ENCODE measurements at regions not wholly inside any gene's neighbourhood (a gene's known extent, or its start where the extent isn't known, plus 50 kb on each side); places are given as distances from the start of the nearest gene placed in this dataset.

- intact Hi-C loops (cut with micrococcal nuclease; ENCODE audit: unreplicated experiment): no loop called here
- Histone ChIP-seq H3F3A (ENCODE audit: insufficient read depth, low read depth) (no peaks in the 10 kb centered on the region), H3K36me3 (ENCODE audit: low read depth) (no peaks in the 10 kb centered on the region), H3K9me3 (ENCODE audit: insufficient read depth, low read depth) (peaks cover 8% of the 10 kb centered on the region), H3K27ac (no peak overlapping the region), H3K27me3 (ENCODE audit: insufficient read depth, low read depth) (no peaks in the 10 kb centered on the region), H4K20me1 (ENCODE audit: insufficient read depth) (no peaks in the 10 kb centered on the region), H3K4me3 (no peak overlapping the region), H3K79me2 (ENCODE audit: low read depth) (no peaks in the 10 kb centered on the region), H2AFZ (no peak overlapping the region), H3K9me2 (ENCODE audit: insufficient read depth) (no peaks in the 10 kb centered on the region), H3K4me2 (no peak overlapping the region), H3K4me1 (replicated peaks; ENCODE audit: insufficient read depth) (no peaks in the 10 kb centered on the region)
- no TSS peak for BruUV-seq (replicated peaks)
- CTCF ChIA-PET: no interaction called here
- no peak for DNase-seq
- POLR2A ChIA-PET (ENCODE audit: unreplicated experiment): no interaction called here
- no peak for TF ChIP-seq CTCF (conservative IDR thresholded peaks at IDR 0.05)
- no peak for TF ChIP-seq EZH2 (IDR thresholded peaks at IDR 0.05; ENCODE audit: low read depth)
These were observed 106.6 kb upstream of the ANKRD55 start for GRCh38 chr5:56339732-56340131.

GRCh38 chr5:56337715-56338319 is 104.7 kb upstream of the ANKRD55 start:
- no peak for TF ChIP-seq CTCF (conservative IDR thresholded peaks at IDR 0.05)
- no peaks in the 10 kb centered on the region for H4K20me1 ChIP-seq (ENCODE audit: insufficient read depth)
- no peak overlapping the region for H3K4me2 ChIP-seq
- no peak for DNase-seq
- H3K4me1 ChIP-seq (replicated peaks; ENCODE audit: insufficient read depth): no peaks in the 10 kb centered on the region
- ChIA-PET CTCF (no interaction called here), POLR2A (ENCODE audit: unreplicated experiment) (no interaction called here)
- H2AFZ ChIP-seq: 0 out of 2 replicates have a peak overlapping the region, but pooled peaks have one; percentile 19
- no peaks in the 10 kb centered on the region for H3F3A ChIP-seq (ENCODE audit: insufficient read depth, low read depth)
- H3K9me3 ChIP-seq (ENCODE audit: insufficient read depth, low read depth): peaks cover 10% of the 10 kb centered on the region
- H3K27me3 ChIP-seq (ENCODE audit: insufficient read depth, low read depth): no peaks in the 10 kb centered on the region
- intact Hi-C loops (cut with micrococcal nuclease; ENCODE audit: unreplicated experiment): no loop called here
- H3K9me2 ChIP-seq (ENCODE audit: insufficient read depth): no peaks in the 10 kb centered on the region
- BruUV-seq (replicated peaks): no TSS peak
- no peak overlapping the region for H3K4me3 ChIP-seq
- no peaks in the 10 kb centered on the region for H3K36me3 ChIP-seq (ENCODE audit: low read depth)
- no peak overlapping the region for H3K27ac ChIP-seq
- H3K79me2 ChIP-seq (ENCODE audit: low read depth): no peaks in the 10 kb centered on the region

- no peaks in the 10 kb centered on the region for H3K79me2 ChIP-seq (ENCODE audit: low read depth)
- no peaks in the 10 kb centered on the region for H3K27me3 ChIP-seq (ENCODE audit: insufficient read depth, low read depth)
- H3F3A ChIP-seq (ENCODE audit: insufficient read depth, low read depth): no peaks in the 10 kb centered on the region
- no peak overlapping the region for H3K27ac ChIP-seq
- CTCF ChIA-PET: no interaction called here
- H2AFZ ChIP-seq: no peak overlapping the region
- H3K4me2 ChIP-seq: no peak overlapping the region
- H3K4me3 ChIP-seq: no peak overlapping the region
- BruUV-seq (replicated peaks): no TSS peak
- intact Hi-C loops (cut with micrococcal nuclease; ENCODE audit: unreplicated experiment): no loop called here
- peaks cover 10% of the 10 kb centered on the region for H3K4me1 ChIP-seq (replicated peaks; ENCODE audit: insufficient read depth)
- no peak for TF ChIP-seq CTCF (conservative IDR thresholded peaks at IDR 0.05)
- TF ChIP-seq EZH2 (IDR thresholded peaks at IDR 0.05; ENCODE audit: low read depth): no peak
- H3K9me2 ChIP-seq (ENCODE audit: insufficient read depth): no peaks in the 10 kb centered on the region
- no peaks in the 10 kb centered on the region for H3K36me3 ChIP-seq (ENCODE audit: low read depth)
- H4K20me1 ChIP-seq (ENCODE audit: insufficient read depth): no peaks in the 10 kb centered on the region
- POLR2A ChIA-PET (ENCODE audit: unreplicated experiment): no interaction called here
- DNase-seq: no peak
- H3K9me3 ChIP-seq (ENCODE audit: insufficient read depth, low read depth): peaks cover 10% of the 10 kb centered on the region
These were observed 102.1 kb upstream of the ANKRD55 start for GRCh38 chr5:56335212-56335611.

Data from PC-9 (cell line).